ENCODE measurements at regions not wholly inside any gene's neighbourhood (a gene's known extent, or its start where the extent isn't known, plus 50 kb on each side); places are given as distances from the start of the nearest gene placed in this dataset.

- TF ChIP-seq, protein P1, sequence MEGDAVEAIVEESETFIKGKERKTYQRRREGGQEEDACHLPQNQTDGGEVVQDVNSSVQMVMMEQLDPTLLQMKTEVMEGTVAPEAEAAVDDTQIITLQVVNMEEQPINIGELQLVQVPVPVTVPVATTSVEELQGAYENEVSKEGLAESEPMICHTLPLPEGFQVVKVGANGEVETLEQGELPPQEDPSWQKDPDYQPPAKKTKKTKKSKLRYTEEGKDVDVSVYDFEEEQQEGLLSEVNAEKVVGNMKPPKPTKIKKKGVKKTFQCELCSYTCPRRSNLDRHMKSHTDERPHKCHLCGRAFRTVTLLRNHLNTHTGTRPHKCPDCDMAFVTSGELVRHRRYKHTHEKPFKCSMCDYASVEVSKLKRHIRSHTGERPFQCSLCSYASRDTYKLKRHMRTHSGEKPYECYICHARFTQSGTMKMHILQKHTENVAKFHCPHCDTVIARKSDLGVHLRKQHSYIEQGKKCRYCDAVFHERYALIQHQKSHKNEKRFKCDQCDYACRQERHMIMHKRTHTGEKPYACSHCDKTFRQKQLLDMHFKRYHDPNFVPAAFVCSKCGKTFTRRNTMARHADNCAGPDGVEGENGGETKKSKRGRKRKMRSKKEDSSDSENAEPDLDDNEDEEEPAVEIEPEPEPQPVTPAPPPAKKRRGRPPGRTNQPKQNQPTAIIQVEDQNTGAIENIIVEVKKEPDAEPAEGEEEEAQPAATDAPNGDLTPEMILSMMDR (IDR thresholded peaks at IDR 0.05; ENCODE audit: poor library complexity), result no peak
- no peak for TF ChIP-seq EZH2 (IDR thresholded peaks at IDR 0.05; ENCODE audit: borderline replicate concordance)
These were observed 81.4 kb upstream of the BACE2 start for GRCh38 chr21:41086569-41086968.

Measured in hepatocyte (in vitro differentiated cells).